DND-41 (cell line): ENCODE measurements at regions not wholly inside any gene's neighbourhood (a gene's known extent, or its start where the extent isn't known, plus 50 kb on each side); places are given as distances from the start of the nearest gene placed in this dataset.

Experiments used
- EZH2 ChIP-seq: IDR thresholded peaks from 3 replicates; pipeline ENCODE4 v1.6.1; 2012; ENCODE audit warnings: borderline replicate concordance, low read depth, mild to moderate bottlenecking, moderate library complexity, low read length, inconsistent platforms; ENCODE audit not compliant: severe bottlenecking
- TF ChIP-seq, protein P1 (sequence below): IDR thresholded peaks from 2 replicates; pipeline ENCODE4 v1.5.1; 2012; ENCODE audit warnings: borderline replicate concordance, low read length, moderate library complexity, mild to moderate bottlenecking; ENCODE audit not compliant: poor library complexity, severe bottlenecking; ENCODE audit errors: extremely low read depth

DNA sequence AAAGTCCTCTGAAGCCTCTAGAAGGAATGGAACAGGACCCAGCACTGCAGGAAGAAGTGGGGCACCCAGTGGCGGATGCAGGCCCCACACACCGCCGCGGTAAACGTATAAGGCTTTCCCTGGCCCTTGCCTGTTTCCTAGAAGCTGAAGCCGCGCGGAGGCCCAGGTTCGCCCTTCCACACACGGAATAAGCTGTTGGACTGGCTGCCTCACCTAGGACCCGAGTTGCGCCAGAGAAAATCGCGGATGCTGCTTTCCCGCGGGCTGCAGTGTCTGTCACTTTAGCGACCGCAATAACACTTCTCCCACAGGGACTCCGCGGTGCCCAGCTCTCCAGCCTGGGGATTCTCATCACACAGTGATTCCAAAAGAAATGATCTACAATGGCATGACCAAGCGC lies 1736.9 kb downstream of the TP53TG3F start:
- no peak for TF ChIP-seq EZH2
- TF ChIP-seq, protein P1, sequence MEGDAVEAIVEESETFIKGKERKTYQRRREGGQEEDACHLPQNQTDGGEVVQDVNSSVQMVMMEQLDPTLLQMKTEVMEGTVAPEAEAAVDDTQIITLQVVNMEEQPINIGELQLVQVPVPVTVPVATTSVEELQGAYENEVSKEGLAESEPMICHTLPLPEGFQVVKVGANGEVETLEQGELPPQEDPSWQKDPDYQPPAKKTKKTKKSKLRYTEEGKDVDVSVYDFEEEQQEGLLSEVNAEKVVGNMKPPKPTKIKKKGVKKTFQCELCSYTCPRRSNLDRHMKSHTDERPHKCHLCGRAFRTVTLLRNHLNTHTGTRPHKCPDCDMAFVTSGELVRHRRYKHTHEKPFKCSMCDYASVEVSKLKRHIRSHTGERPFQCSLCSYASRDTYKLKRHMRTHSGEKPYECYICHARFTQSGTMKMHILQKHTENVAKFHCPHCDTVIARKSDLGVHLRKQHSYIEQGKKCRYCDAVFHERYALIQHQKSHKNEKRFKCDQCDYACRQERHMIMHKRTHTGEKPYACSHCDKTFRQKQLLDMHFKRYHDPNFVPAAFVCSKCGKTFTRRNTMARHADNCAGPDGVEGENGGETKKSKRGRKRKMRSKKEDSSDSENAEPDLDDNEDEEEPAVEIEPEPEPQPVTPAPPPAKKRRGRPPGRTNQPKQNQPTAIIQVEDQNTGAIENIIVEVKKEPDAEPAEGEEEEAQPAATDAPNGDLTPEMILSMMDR = no peak
